ENCODE measurements at regions not wholly inside any gene's neighbourhood (a gene's known extent, or its start where the extent isn't known, plus 50 kb on each side); places are given as distances from the start of the nearest gene placed in this dataset.

DNA sequence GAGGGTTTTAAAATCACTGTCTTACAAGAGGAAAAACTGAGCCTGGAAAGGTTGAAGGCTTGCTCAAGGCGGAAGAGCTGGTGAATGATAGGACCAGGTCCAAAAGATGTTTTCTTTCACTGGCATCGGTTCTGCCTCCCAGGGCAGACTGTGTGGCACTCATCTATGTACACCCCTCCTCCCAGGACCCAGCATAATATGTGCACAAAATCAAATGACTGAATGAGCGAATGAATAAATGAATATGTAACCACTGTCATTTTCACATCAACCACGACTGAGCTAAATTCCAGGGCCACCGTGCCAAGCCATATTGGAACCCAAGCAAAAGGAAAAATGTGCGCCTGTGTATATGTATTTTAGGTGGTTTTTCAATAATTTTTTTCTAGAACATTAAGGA lies 99.3 kb upstream of the ZBTB40 start:
- TF ChIP-seq, protein P1, sequence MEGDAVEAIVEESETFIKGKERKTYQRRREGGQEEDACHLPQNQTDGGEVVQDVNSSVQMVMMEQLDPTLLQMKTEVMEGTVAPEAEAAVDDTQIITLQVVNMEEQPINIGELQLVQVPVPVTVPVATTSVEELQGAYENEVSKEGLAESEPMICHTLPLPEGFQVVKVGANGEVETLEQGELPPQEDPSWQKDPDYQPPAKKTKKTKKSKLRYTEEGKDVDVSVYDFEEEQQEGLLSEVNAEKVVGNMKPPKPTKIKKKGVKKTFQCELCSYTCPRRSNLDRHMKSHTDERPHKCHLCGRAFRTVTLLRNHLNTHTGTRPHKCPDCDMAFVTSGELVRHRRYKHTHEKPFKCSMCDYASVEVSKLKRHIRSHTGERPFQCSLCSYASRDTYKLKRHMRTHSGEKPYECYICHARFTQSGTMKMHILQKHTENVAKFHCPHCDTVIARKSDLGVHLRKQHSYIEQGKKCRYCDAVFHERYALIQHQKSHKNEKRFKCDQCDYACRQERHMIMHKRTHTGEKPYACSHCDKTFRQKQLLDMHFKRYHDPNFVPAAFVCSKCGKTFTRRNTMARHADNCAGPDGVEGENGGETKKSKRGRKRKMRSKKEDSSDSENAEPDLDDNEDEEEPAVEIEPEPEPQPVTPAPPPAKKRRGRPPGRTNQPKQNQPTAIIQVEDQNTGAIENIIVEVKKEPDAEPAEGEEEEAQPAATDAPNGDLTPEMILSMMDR (IDR thresholded peaks at IDR 0.05; ENCODE audit: low read length) = no peak
- TF ChIP-seq EZH2 (optimal IDR thresholded peaks at IDR 0.05; ENCODE audit: low read depth, low read length) = no peak

Measured in MM.1S (cell line).